Panc1 (cell line): ENCODE measurements at regions not wholly inside any gene's neighbourhood (a gene's known extent, or its start where the extent isn't known, plus 50 kb on each side); places are given as distances from the start of the nearest gene placed in this dataset.

Source experiments
- ATAC-seq: fragments of 200-7000 bp; cut with Tn5 transposase; 2 replicates; pipeline ENCODE4 v1.9.1; 2020; ENCODE audit warnings: mild to moderate bottlenecking, moderate library complexity
- BruUV-seq: library from RNA; stranded (reverse); fragments of 400-500 nt; replicated peaks from 2 replicates; lab custom pipeline; 2021; lab: Mats Ljungman, UMichigan
- CTCF ChIA-PET: fragments of 300-600 bp; sonication (Branson Sonifier 250); formaldehyde crosslinking; loops from one replicate; lab custom pipeline; 2022; ENCODE audit warnings: antibody characterized with exemption; lab: Charles Lee
- POLR2A ChIA-PET: fragments of 300-600 bp; sonication (Branson Sonifier 250); formaldehyde crosslinking; loops from one replicate; lab custom pipeline; 2022; ENCODE audit warnings: antibody characterized with exemption; lab: Charles Lee
- DNase-seq: peaks from one replicate; pipeline ENCODE4 v3.0.0-alpha.2; 2010; ENCODE audit warnings: low read depth, low spot score
- H3K27ac ChIP-seq: 2 replicates; pipeline ENCODE4 v1.5.1; 2011; ENCODE audit warnings: mild to moderate bottlenecking, low read length, inconsistent platforms
- H3K27me3 ChIP-seq: fragments of 200-500 bp; sonication (Bioruptor generic); 2 replicates; pipeline ENCODE4 v1.6.0; 2014; ENCODE audit warnings: low read length, inconsistent platforms; ENCODE audit not compliant: control insufficient read depth, insufficient read depth
- H3K36me3 ChIP-seq: fragments of 200-500 bp; sonication (Bioruptor generic); 2 replicates; pipeline ENCODE4 v1.5.1; 2014; ENCODE audit warnings: inconsistent platforms, mild to moderate bottlenecking, low read length, moderate library complexity; ENCODE audit not compliant: control insufficient read depth, insufficient read depth
- H3K4me1 ChIP-seq: 2 replicates; pipeline ENCODE4 v1.5.1; 2011; ENCODE audit warnings: inconsistent platforms, mild to moderate bottlenecking, low read length, moderate library complexity; ENCODE audit not compliant: control insufficient read depth, insufficient read depth
- H3K4me3 ChIP-seq, 2 experiments: 2 replicates each; pipeline ENCODE4 v1.5.1; 2011 to 2012; ENCODE audit warnings: low read depth in 2 of 2, low read length in 2 of 2, mild to moderate bottlenecking in 2 of 2, inconsistent platforms in 1 of 2, moderate library complexity in 1 of 2
- H3K9me3 ChIP-seq: fragments of 200-500 bp; sonication (Bioruptor generic); 2 replicates; pipeline ENCODE4 v1.5.1; 2014; ENCODE audit warnings: low read depth, mild to moderate bottlenecking, inconsistent platforms, low read length, moderate library complexity; ENCODE audit not compliant: control insufficient read depth, insufficient read depth
- CTCF ChIP-seq: fragments of 450-650 bp; IDR thresholded peaks from 2 replicates; pipeline ENCODE4 v1.5.1; 2017; ENCODE audit warnings: mild to moderate bottlenecking
- POLR2AphosphoS5 ChIP-seq: IDR thresholded peaks from 2 replicates; pipeline ENCODE4 v1.6.1; 2012; ENCODE audit warnings: mild to moderate bottlenecking, low read depth, low read length, moderate library complexity
- REST ChIP-seq, 2 experiments: IDR thresholded peaks; 2 replicates each; pipeline ENCODE4 v1.6.1; 2011 to 2012; ENCODE audit warnings: low read depth in 2 of 2, control low read depth in 1 of 2, low read length in 1 of 2, mild to moderate bottlenecking in 1 of 2, moderate library complexity in 1 of 2; ENCODE audit not compliant: insufficient read depth in 1 of 2
- SIN3A ChIP-seq: IDR thresholded peaks from 2 replicates; pipeline ENCODE4 v1.6.1; 2012; ENCODE audit warnings: low read depth, mild to moderate bottlenecking, low read length, moderate library complexity, borderline replicate concordance; ENCODE audit not compliant: insufficient read depth
- TCF7L2 ChIP-seq: IDR thresholded peaks from 2 replicates; pipeline ENCODE4 v1.6.1; 2011; ENCODE audit warnings: mild to moderate bottlenecking, low read depth, low read length, inconsistent platforms
- in situ Hi-C: cut with HindIII; loops from 2 replicates; pipeline ENCODE4 v1.10.0; 2016; ENCODE audit warnings: low sequenced_read_pairs, low pct_unique_long_range_greater_than_20kb
- intact Hi-C: fragments of 100-400 bp; cut with micrococcal nuclease; formaldehyde crosslinking; loops from one replicate; pipeline ENCODE4 v1.10.0; 2022; ENCODE audit not compliant: unreplicated experiment

- DNase-seq (no peak), ATAC-seq (no peak)
- Histone ChIP-seq H3K36me3 (no peaks in the 10 kb centered on the region), H3K4me3 (no peak overlapping the region), H3K4me1 (no peaks in the 10 kb centered on the region), H3K27ac (no peak overlapping the region), H3K9me3 (no peaks in the 10 kb centered on the region), H3K27me3 (no peaks in the 10 kb centered on the region)
- BruUV-seq, result no TSS peak
- in situ Hi-C loops, result no loop called here
- intact Hi-C loops, result no loop called here
- POLR2A ChIA-PET, result interaction anchor here (0.6 kb wide), 1 partner anchor 154 kb away, joined by 3 read pairs; no protein-coding TSS in a partner anchor
- TF ChIP-seq CTCF (no peak), REST (IDR thresholded peaks at IDR 0.05; ENCODE audit: insufficient read depth in 1 of 2, low read depth in 2 of 2, low read length in 1 of 2) (no peak), TCF7L2 (no peak), SIN3A (no peak), POLR2AphosphoS5 (no peak)
- CTCF ChIA-PET, result no interaction called here
These were observed 162.1 kb downstream of the UBE2E3 start for GRCh38 chr2:181142514-181142913.

GRCh38 chr2:181143790-181144300, 163.4 kb downstream of the UBE2E3 start:
- Histone ChIP-seq H3K4me1 (no peaks in the 10 kb centered on the region), H3K9me3 (no peaks in the 10 kb centered on the region), H3K36me3 (no peaks in the 10 kb centered on the region), H3K27ac (no peak overlapping the region), H3K27me3 (no peaks in the 10 kb centered on the region), H3K4me3 (no peak overlapping the region)
- ATAC-seq (no peak), DNase-seq (no peak)
- no peak for TF ChIP-seq CTCF
- TF ChIP-seq REST (IDR thresholded peaks at IDR 0.05; ENCODE audit: insufficient read depth in 1 of 2, low read depth in 2 of 2, low read length in 1 of 2), result no peak
- TF ChIP-seq TCF7L2, result no peak
- no peak for TF ChIP-seq POLR2AphosphoS5
- TF ChIP-seq SIN3A, result no peak
- BruUV-seq, result no TSS peak
- POLR2A ChIA-PET, result no interaction called here
- CTCF ChIA-PET, result no interaction called here
- in situ Hi-C loops, result no loop called here
- intact Hi-C loops, result no loop called here
